ENCODE measurements at regions not wholly inside any gene's neighbourhood (a gene's known extent, or its start where the extent isn't known, plus 50 kb on each side); places are given as distances from the start of the nearest gene placed in this dataset.

DNA sequence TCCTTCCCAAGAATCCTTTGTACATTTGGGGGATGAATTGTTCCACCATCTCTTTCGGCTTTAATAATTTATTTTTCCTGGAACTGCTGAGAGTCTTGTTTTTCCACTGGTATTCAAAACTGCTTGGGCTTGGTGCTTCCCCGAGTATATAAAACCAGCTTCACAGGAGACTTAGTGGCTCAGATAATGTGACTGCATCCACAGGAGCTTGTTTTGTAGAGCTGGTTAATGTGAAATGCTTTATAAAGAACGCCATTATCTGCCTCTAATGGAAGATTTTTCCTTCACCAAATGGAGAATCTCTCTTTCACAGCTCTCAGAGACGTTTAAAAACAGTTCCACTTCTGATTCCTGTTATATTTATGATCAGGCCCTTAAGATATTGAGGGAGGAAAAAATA is 935.5 kb downstream of the RAB28 start (continued):
- no peak for TF ChIP-seq REST (IDR thresholded peaks at IDR 0.05)
- no peak for TF ChIP-seq ZSCAN20 (CRISPR knock-in tag; IDR thresholded peaks at IDR 0.05)
- TF ChIP-seq CTCF (IDR thresholded peaks at IDR 0.05) = no peak

DNA sequence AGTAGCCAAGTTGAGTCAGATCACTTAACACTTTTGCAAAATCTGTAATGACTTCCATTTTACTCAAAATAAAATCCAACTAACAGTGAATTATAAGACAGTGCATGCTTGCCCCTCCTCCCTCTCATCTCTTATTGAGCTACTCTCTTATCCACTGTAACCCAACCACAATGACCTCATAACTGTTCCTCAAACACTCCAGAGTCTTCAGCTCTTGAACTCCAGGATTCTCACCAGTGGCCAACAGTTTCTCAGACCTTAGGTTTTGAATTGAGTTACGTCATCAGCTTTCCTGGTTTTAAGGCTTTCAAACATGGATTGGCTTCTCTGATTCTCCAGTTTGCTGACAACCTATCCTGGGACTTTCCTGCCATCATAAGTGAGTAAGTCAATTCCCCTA is 938.3 kb downstream of the RAB28 start:
- ATAC-seq = no peak

GRCh38 chr4:12538162-12538561 is 946.0 kb downstream of the RAB28 start:
- Histone ChIP-seq H3K4me3 (no peak overlapping the region), H3K27ac (no peak overlapping the region), H3K4me2 (no peak overlapping the region), H3K4me1 (no peaks in the 10 kb centered on the region), H3K9me3 (no peaks in the 10 kb centered on the region)
- 27% methylated on average over 11 of the region's 17 CpGs for WGBS (ENCODE audit: missing lambda C conversion rate)
- no peak for DNase-seq (ENCODE audit: low read depth in 1 of 2, low spot score in 1 of 2)
- ChIA-PET POLR2A (no interaction called here), CTCF (no interaction called here)
- no peak for TF ChIP-seq EP300 (IDR thresholded peaks at IDR 0.05)
- no peak for TF ChIP-seq MAZ (IDR thresholded peaks at IDR 0.05; ENCODE audit: borderline replicate concordance, low read depth, low read length)
- TF ChIP-seq BHLHE40 (IDR thresholded peaks at IDR 0.05; ENCODE audit: low read depth, low read length) = no peak
- TF ChIP-seq, protein P1, sequence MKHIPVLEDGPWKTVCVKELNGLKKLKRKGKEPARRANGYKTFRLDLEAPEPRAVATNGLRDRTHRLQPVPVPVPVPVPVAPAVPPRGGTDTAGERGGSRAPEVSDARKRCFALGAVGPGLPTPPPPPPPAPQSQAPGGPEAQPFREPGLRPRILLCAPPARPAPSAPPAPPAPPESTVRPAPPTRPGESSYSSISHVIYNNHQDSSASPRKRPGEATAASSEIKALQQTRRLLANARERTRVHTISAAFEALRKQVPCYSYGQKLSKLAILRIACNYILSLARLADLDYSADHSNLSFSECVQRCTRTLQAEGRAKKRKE (CRISPR knock-in tag; IDR thresholded peaks at IDR 0.05; ENCODE audit: low read depth) = no peak
- TF ChIP-seq, protein P2, sequence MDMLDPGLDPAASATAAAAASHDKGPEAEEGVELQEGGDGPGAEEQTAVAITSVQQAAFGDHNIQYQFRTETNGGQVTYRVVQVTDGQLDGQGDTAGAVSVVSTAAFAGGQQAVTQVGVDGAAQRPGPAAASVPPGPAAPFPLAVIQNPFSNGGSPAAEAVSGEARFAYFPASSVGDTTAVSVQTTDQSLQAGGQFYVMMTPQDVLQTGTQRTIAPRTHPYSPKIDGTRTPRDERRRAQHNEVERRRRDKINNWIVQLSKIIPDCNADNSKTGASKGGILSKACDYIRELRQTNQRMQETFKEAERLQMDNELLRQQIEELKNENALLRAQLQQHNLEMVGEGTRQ (IDR thresholded peaks at IDR 0.05) = no peak
- TF ChIP-seq, protein P3, sequence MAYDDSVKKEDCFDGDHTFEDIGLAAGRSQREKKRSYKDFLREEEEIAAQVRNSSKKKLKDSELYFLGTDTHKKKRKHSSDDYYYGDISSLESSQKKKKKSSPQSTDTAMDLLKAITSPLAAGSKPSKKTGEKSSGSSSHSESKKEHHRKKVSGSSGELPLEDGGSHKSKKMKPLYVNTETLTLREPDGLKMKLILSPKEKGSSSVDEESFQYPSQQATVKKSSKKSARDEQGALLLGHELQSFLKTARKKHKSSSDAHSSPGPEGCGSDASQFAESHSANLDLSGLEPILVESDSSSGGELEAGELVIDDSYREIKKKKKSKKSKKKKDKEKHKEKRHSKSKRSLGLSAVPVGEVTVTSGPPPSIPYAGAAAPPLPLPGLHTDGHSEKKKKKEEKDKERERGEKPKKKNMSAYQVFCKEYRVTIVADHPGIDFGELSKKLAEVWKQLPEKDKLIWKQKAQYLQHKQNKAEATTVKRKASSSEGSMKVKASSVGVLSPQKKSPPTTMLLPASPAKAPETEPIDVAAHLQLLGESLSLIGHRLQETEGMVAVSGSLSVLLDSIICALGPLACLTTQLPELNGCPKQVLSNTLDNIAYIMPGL (CRISPR knock-in tag; IDR thresholded peaks at IDR 0.05; ENCODE audit: borderline replicate concordance) = no peak
- no peak for TF ChIP-seq PHF8 (IDR thresholded peaks at IDR 0.05; ENCODE audit: borderline replicate concordance, low read depth)
- no peak for FAIRE-seq
- no peak for ATAC-seq

More for the DNA sequence above, 938.3 kb downstream of the RAB28 start:
- 0% methylated on average over 1 of the region's 1 CpG for WGBS (ENCODE audit: missing lambda C conversion rate)
- H3K27ac ChIP-seq = no peak overlapping the region
- no peak for TF ChIP-seq HDAC2 (IDR thresholded peaks at IDR 0.05)
- TF ChIP-seq SREBF2 (IDR thresholded peaks at IDR 0.05) = no peak
- TF ChIP-seq, protein P4, sequence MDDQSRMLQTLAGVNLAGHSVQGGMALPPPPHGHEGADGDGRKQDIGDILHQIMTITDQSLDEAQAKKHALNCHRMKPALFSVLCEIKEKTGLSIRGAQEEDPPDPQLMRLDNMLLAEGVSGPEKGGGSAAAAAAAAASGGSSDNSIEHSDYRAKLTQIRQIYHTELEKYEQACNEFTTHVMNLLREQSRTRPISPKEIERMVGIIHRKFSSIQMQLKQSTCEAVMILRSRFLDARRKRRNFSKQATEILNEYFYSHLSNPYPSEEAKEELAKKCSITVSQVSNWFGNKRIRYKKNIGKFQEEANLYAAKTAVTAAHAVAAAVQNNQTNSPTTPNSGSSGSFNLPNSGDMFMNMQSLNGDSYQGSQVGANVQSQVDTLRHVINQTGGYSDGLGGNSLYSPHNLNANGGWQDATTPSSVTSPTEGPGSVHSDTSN (IDR thresholded peaks at IDR 0.05) = no peak
- TF ChIP-seq, protein P5, sequence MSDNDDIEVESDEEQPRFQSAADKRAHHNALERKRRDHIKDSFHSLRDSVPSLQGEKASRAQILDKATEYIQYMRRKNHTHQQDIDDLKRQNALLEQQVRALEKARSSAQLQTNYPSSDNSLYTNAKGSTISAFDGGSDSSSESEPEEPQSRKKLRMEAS (IDR thresholded peaks at IDR 0.05) = no peak
- TF ChIP-seq CEBPB (IDR thresholded peaks at IDR 0.05) = no peak
- TF ChIP-seq RARB (CRISPR knock-in tag; IDR thresholded peaks at IDR 0.05) = no peak
- H3K4me1 ChIP-seq = no peaks in the 10 kb centered on the region
- no peak for FAIRE-seq
- H3K4me3 ChIP-seq = no peak overlapping the region
- H3K4me2 ChIP-seq = no peak overlapping the region
- no peaks in the 10 kb centered on the region for H3K9me3 ChIP-seq
- POLR2A ChIA-PET = no interaction called here
- CTCF ChIA-PET = no interaction called here
- no peak for DNase-seq (ENCODE audit: low read depth in 1 of 2, low spot score in 1 of 2)
